DMS 273 treated with DMSO at 0.1 percent for 48 hours (cell line): ENCODE measurements at regions not wholly inside any gene's neighbourhood (a gene's known extent, or its start where the extent isn't known, plus 50 kb on each side); places are given as distances from the start of the nearest gene placed in this dataset.
"Not testable (repeated sequence)": the region's sequence is repeated elsewhere in the genome, so short reads cannot be mapped to it uniquely, and the experiment has no call there.

Experiments
- DNase-seq: peaks from one replicate; lab custom pipeline; 2025; lab: John Stamatoyannopoulos, UW

DNA sequence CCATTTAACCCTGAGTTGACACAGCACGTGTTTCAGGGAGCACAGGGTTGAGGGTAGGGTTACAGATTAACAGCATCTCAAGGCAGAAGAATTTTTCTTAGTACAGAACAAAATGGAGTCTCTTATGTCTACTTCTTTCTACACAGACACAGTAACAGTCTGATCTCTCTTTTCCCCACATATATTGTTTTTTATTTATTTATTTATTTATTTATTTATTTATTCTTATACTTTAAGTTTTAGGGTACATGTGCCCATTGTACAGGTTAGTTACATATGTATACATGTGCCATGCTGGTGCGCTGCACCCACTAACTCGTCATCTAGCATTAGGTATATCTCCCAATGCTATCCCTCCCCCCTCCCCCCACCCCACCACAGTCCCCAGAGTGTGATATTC is 1725.6 kb downstream of the BRINP3 start:
- DNase-seq = not testable (repeated sequence)

DNA sequence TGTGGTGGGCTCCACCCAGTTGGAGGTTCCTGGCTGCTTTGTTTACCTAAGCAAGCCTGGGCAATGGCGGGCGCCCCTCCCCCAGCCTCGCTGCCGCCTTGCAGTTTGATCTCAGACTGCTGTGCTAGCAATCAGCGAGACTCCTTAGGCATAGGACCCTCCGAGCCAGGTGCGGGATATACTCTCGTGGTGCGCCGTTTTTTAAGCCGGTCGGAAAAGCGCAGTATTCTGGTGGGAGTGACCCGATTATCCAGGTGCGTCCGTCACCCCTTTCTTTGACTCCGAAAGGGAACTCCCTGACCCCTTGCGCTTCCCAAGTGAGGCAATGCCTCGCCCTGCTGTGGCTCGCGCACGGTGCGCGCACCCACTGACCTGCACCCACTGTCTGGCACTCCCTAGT is 1719.9 kb downstream of the BRINP3 start:
- DNase-seq = not testable (repeated sequence)

DNA sequence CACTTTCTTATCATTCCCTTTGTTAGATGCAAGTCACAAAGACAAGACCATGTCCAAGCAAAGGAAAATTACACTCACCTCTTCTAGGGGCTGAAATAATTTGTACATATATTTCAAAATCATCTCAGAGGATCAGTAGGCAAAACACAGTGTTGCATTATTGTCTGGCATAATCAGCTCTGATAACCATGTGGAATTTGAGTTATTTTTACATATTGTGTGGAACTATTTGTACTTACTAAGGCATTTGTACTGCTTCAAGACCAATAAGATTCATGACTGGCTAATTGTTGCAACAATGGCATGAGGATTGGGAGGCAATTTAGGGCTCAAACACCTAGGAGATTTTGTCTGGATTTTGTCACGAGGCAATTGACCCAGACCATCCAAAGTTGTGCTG is 1716.4 kb downstream of the BRINP3 start:
- no peak for DNase-seq

DNA sequence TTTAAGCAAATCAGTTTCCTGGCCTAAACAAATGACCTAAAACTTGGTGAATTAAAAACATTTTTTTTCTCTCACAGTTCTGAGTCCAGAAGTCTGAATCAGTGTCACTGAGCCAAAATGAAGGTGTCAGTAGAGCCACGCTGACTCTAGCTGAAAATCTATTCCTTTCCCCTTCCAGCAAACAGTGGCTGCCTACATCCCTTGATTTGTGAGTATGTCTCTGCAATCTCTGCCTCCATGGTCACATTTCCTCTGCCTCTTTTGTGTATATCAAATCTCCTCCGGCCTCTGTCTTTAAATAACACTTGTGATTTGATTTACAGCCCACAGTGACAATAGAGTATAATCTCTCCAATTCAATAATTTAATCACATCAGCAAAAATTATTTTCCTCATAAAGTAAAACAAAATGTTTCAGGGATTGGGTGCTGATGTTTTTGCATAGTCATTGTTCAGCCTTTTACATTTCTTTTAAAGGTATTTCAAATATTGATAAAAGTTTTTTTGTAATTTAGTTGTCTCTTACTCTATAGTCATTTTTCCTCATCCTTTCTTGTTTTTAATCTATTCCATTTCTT is 1715.4 kb downstream of the BRINP3 start:
- no peak for DNase-seq

DNA sequence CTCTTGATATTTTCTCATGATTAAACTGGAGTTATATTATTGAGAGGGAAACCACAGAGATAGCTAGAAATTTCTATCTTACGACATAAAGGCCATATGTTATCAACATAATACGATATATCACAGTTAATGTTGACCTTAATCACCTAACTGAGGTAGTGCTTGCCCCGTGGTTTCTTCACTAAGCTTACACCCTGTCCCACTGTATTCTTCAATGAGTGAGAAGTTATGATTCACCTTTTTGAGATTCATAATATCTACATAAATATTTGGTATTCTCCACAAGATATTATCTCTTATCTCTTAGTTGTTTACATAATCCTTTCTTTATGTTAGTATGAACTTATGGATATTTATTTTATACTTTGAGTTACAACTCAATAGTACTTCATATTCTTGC is 1714.1 kb downstream of the BRINP3 start:
- no peak for DNase-seq

DNA sequence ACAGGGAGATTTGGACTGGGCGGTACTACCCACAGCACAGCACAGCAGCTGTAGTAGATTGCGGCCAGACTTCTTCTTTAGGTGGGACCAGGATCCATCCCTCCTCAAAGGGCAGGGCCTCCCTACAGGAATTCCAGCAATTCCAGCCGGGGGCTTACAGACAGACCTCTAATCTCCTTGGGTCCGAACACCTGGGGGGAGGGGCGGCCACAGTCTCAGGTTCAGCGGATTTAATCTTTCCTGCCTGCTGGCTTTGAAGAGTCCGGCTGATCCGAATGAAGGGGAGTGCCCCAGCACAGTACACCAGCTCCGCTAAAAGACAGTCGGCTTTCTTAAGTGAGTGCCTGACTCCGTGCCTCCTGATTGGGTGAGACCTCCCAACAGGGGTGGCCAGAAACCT is 1708.5 kb downstream of the BRINP3 start:
- DNase-seq = no peak

DNA sequence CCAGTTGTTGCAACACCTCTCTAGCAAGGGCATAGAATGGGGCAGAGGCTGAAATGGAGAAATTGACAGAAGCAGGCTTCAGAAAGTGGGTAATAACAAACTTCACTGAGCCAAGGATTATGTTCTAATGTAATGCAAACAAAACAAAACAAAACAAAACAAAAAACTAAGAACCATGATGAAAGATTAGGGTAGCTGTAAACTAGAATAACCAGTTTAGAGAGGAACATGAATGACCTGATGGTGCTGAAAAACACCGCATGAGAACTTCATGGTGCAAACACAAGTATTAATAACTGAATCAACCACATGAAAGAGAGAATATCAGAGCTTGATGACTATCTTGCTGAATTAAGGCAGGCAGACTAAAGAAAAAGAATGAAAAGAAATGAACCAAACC is 1707.7 kb downstream of the BRINP3 start:
- no peak for DNase-seq

DNA sequence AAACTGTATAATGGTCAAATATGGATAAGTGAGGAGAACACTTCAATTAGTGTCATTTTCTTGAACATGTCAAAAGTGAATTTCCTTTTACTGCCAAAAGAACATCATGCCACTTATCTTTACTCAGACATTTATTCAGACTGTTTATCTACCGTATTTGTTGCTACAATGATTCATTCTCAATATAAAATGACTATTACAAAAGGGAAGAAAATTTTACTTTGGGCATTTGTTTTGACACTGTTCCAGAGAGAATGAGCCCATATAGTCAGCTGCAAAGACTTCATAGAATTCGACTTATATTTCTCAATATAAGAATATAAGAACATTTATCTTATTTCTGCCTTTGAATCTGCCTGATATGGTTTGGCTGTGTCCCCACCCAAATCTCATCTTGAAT is 1699.1 kb downstream of the BRINP3 start:
- no peak for DNase-seq

DNA sequence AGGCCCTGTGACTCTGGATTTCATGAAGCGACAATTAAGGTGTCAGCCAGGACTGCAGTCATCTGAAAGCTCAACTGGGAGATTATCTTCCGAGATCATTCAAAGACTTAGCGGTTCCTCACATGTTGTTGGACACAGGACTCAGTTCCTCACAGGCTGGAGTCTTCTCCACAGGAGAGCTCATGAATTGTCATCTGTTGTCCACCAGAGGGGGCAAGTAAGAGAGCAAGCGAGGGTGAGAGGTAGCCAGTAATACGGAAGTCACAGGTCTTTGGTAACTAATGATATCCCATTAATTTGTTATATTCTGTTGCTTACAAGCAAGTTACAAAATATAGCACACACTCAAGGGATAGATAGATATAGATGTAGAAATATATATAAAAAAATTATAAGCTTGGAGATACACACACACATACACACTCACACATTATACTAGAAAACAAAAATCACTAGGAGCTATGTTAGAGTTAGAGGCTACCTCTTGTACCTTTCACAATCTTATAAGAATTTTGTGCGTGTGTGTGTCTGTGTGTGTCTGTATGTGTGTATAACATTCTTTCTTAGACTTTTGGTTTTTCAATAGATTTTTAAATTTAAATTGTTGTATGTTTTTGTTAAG is 1695.3 kb downstream of the BRINP3 start:
- no peak for DNase-seq

DNA sequence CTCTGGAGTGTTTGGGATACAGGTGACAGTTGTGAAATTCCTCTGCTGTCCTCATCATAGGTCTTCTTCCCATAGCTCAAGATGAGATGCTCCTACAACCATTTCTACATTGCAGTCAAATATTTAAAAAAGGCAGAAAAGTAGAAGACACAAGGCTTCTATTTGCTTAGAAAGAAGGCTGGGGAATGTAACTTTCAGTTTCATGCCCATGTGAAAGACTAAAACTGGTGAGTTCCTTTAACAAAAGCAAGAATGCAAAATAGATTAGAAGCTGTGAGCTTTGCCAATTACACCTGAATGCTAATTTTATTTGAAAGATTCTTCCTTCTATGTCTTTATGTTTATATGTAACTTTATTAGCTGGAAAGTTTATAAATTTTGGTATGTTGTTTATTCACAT is 1682.7 kb downstream of the BRINP3 start:
- DNase-seq = no peak

DNA sequence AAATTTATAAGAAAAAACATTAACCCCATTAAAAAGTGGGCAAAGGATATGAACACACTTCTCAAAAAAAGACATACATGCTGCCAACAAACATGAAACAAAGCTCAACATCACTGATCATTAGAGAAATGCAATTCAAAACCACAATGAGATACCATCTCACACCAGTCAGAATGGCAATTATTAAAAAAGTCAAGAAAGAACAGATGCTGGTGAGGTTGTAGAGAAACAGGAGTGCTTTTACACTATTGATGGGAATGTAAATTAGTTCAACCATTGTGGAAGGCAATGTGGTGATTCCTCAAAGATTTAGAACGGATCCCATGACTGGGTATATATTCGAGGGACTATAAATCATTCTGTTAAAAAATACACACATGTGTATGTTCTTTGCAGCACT is 1665.5 kb downstream of the BRINP3 start:
- not testable (repeated sequence) for DNase-seq

DNA sequence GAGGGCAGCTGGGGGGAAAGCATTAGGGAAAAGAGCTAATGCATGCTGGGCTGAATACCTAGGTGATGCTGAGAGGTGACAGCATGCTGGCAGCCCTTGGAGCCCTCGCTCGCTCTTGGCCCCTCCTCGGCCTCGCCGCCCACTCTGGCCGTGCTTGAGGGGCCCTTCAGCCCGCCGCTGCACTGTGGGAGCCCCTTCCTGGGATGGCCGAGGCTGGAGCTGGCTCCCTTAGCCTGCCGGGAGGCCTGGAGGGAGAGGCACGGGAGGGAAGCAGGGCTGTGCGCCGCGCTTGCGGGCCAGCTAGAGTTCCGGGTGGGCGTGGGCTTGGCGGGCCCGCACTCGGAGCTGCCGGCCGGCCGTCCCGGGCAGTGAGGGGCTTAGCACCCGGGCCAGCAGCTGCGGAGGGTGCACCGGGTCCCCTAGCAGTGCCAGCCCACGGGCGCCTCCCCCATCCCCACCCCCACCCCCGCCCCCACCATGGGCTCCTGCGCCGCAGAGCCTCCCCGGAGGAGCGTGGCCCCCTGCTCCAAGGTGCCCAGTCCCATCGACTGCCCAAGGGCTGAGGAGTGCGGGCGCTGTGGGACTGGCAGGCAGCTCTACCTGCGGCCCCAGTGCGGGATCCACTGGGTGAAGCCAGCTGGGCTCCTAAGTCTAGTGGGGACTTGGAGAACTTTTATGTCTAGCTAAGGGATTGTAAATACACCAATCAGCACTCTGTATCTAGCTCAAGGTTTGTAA is 1664.7 kb downstream of the BRINP3 start:
- not testable (repeated sequence) for DNase-seq

DNA sequence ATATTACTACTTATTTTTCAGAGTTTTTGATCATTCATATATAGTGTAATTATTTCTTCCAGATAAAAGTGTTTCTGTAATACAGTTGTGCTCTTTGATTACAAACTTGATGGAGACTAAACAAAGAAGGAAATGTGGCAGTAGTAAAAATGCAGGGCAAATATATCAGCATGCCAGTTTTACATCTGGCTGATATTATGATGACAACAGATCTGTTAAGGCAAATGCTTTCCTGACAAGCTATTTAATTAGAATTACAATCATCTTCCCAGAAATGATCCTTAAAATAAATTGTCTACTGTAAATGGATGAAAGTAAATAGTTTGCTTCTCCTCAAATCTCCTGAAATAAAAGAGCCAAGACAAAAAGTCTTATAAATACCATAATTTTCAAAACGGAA is 1659.8 kb downstream of the BRINP3 start:
- DNase-seq = peak; percentile 44

DNA sequence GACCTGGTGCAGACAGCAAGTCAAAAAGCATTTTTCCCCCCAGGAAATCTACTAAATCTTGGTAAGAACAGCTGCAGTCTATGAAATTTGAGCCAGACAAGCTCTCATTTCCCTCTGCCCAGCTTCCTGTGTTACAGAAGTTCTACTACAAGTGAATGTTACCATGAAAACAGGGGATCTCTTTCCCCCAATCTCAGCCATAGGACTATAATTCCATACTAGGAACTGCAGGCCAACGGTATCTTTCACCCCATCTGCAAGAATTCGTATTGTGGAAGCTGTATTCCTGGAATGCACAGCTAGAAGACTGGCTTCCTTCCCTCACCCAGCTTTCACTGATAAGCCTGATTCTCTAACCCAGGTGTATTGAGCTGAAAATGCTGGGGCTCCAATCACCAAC is 1655.4 kb downstream of the BRINP3 start:
- DNase-seq = peak; percentile 83

DNA sequence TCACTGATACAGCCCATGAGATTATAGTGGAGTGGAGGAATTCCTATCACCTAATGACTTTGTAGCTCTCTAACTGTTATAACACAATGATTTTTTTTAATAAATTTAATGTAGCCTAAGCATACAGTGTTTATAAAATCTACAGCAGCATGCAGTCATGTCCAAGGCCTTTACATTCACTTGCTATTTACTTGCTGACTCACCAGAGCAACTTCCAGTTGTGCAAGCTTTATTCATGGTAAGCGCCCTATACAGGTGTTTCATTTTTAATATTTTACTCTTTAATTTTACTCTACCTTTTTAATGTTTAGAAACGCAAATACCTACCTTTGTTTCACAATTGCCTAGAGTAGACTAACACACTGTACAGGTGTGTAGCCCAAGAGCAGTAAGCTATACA is 1652.2 kb downstream of the BRINP3 start:
- DNase-seq = no peak

DNA sequence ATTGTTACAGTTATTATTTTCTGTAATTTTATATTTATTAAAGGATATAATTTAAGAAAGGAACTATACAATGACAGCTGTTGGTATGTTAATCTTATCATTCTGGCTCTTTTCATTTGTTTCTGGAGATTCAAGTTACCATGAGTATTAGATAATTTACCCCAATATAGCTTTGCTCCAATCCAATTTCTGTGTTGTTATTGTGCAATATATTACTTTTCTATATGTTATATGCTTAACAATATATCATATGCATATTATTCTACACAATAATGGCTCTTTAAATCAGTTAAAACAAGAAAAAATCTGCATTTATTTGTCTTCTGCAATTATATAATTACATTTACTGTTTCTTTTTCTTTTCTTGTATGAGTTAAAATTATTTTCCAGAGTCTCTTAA is 1650.9 kb downstream of the BRINP3 start:
- DNase-seq = no peak

DNA sequence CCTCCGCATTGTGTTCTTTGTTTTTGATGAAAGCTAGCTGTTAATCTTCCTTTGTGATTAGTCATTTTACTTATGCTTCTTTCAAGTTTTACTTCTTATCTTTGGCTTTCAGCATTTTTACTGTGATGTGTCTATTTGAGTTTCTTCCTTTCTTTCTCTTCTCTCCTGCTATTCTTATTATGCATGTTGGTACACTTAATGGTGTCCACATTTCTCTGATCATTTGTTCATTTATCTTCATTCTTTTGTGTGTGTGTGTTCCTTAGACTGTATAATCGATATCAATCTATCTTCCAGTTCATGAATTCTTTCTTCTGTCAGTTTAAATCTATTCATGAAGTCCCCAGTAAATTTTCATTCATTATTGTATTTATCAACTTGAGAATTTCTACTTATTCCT is 1650.3 kb downstream of the BRINP3 start:
- no peak for DNase-seq

DNA sequence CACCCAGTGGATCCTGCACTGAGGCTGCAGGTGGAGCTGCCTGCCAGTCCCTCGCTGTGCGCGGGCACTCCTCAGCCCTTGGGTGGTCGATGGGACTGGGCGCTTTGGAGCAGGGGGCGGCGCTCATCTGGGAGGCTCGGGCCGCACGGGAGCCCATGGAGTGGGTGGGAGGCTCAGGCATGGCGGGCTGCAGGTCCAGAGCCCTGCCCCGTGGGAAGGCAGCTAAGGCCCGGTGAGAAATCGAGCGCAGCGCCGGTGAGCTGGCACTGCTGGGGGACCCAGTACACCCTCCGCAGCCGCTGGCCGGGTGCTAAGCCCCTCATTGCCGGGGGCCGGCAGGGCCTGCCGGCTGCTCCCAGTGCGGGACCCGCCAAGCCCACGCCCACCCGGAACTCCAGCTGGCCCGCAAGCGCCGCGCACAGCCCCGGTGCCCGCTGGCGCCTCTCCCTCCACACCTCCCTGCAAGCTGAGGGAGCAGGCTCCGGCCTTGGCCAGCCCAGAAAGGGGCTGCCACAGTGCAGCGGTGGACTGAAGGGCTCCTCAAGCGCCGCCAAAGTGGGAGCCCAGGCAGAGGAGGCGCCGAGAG is 1636.5 kb downstream of the BRINP3 start:
- DNase-seq = not testable (repeated sequence)

DNA sequence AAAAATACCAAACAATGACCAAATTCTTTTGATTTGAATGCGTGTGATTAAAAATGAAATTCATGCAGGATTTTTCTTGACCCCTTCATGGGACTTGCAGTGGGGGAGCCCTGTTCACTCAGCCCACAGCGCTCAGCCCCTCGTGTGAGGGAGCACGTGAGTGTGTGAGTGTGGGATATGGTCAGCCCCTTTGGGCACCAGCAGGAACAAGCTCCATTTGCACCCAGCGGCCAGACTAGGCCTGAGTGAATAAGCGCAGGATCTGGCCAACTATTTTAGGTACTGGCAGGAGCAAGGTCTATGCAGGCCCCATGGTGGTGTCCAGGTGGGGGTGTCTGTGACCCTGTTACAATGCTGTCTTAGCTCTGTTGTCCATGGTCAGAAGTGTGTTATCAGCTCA is 1631.2 kb downstream of the BRINP3 start:
- DNase-seq = no peak

DNA sequence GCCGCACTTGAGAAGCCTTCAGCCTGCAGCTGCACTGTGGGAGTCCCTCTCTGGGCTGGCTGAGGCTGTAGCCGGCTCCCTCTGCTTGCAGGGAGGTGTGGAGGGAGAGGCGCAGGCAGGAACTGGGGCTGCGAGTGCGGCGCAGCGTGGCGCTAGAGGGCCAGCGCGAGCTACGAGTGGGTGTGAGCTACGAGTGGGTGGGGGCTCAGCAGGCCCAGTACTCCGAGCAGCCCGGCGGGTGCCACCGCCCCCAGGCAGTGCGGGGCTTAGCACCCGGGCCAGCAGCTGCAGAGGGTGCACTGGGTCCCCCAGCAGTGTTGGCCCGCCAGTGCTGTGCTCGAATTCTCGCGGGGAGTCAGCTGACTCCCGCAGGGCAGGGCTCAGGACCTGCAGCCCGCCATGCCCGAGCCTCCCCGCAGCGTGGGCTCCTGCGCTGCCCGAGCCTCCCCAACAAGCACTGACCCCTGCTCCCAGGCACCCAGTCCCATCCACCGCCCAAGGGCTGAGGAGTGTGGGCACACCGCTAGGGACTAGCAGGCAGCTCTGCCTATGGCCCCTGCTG is 1620.1 kb downstream of the BRINP3 start:
- DNase-seq = no peak

DNA sequence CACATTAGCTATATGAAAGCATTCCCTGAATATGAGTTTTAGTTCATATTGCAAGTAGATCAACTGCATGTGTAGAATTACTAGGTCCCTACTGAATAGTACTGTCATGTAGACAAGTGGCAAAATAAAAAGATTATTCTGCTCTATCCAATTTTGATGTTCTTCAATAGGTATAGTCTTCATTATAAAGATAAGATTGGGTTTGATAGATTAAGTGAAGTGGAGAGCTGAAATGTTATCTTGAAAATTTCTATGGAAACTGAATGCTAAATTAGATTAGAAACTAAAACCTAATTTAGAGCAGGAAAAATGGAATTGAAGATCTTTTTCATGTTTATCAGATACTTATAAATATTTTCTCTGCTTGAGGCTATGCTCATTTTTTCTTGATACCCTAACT is 1610.0 kb downstream of the BRINP3 start:
- DNase-seq = no peak

DNA sequence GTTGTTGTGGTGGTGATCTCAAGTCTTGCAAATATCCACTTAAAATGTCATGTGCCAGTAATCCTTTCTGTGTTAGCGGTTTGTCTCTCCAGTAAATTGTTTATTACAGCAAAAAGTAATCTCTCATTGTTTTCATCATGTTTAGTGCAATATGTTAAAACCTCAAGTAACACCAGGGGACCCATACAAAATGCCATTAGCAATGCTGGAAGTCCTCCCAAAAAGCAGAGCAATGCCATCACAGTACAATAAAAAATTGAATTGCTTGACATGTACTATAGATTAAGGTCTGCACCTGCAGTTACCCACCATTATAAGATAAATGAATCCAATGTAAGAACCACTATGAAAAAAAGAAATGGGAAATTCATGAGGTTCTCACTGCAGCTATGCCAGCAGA is 1606.5 kb downstream of the BRINP3 start:
- no peak for DNase-seq

DNA sequence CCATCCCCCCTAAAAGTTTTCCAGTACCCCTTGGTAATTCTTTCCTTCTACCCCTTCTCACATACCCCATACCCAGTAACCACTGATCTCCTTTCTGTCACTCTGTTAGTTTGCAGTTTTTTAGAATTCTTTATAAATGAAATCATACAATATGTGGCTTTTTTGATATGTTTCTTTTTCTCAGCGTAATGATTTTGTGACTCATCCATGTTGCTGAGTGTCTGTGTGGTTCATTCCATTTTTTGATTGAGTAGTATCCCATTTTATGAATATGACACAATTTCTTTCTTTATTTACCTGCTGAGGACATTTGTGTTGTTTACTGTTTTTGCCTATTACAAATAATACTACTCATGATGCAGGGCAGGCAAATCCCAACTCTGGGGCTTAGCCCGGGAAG is 1605.3 kb downstream of the BRINP3 start:
- DNase-seq = no peak
